Endodermal cell (in vitro differentiated cells): ENCODE measurements at regions not wholly inside any gene's neighbourhood (a gene's known extent, or its start where the extent isn't known, plus 50 kb on each side); places are given as distances from the start of the nearest gene placed in this dataset.

Source experiments
- DNase-seq: peaks from one replicate; pipeline ENCODE4 v3.0.0-alpha.2; 2017
- H3K27ac ChIP-seq: 2 replicates; pipeline ENCODE4 v1.5.1; 2013; ENCODE audit warnings: mild to moderate bottlenecking, low read depth, low read length, moderate library complexity
- H3K27me3 ChIP-seq: 2 replicates; pipeline ENCODE4 v1.6.1; 2013; ENCODE audit warnings: mild to moderate bottlenecking, low read length, moderate library complexity; ENCODE audit not compliant: insufficient read depth, control insufficient read depth, poor library complexity, severe bottlenecking
- H3K36me3 ChIP-seq: 2 replicates; pipeline ENCODE4 v1.7.0; 2013; ENCODE audit warnings: mild to moderate bottlenecking, low read length, moderate library complexity; ENCODE audit not compliant: control insufficient read depth, insufficient read depth
- H3K4me1 ChIP-seq: one replicate; pipeline ENCODE4 v1.7.0; 2013; ENCODE audit warnings: low read length; ENCODE audit not compliant: control insufficient read depth, insufficient read depth
- H3K4me3 ChIP-seq: 2 replicates; pipeline ENCODE4 v1.5.1; 2013; ENCODE audit warnings: mild to moderate bottlenecking, low read length, moderate library complexity
- H3K9ac ChIP-seq: 2 replicates; pipeline ENCODE4 v1.6.1; 2013; ENCODE audit warnings: mild to moderate bottlenecking, low read length, moderate library complexity; ENCODE audit not compliant: poor library complexity, severe bottlenecking; ENCODE audit errors: extremely low read depth
- H3K9me3 ChIP-seq: 2 replicates; pipeline ENCODE4 v1.6.1; 2013; ENCODE audit warnings: mild to moderate bottlenecking, low read length, moderate library complexity; ENCODE audit not compliant: control insufficient read depth
- H3K27ac Mint-ChIP-seq: 2 replicates; pipeline ENCODE4 v1.8.0; 2020; ENCODE audit warnings: mixed read lengths
- H3K27me3 Mint-ChIP-seq: 2 replicates; pipeline ENCODE4 v1.8.0; 2021; ENCODE audit warnings: mild to moderate bottlenecking, mixed read lengths; ENCODE audit not compliant: insufficient read depth
- H3K36me3 Mint-ChIP-seq: 2 replicates; pipeline ENCODE4 v1.8.0; 2020; ENCODE audit warnings: low read depth, mixed read lengths
- H3K4me1 Mint-ChIP-seq: 2 replicates; pipeline ENCODE4 v1.8.0; 2020; ENCODE audit warnings: mixed read lengths
- H3K4me3 Mint-ChIP-seq: 2 replicates; pipeline ENCODE4 v1.8.0; 2020; ENCODE audit warnings: mild to moderate bottlenecking, moderate library complexity, mixed read lengths
- H3K9me3 Mint-ChIP-seq: 2 replicates; pipeline ENCODE4 v1.8.0; 2020; ENCODE audit warnings: mild to moderate bottlenecking, mixed read lengths
- WGBS, 2 experiments: methylation state at CpG; one replicate each; pipeline versions ENCODE4 v1.1.5 to v1.1.7; 2013; ENCODE audit warnings: missing lambda C conversion rate in 2 of 2, mixed read lengths in 1 of 2; ENCODE audit not compliant: insufficient coverage in 1 of 2, insufficient read length in 1 of 2; 5-methylcytosine and 5-hydroxymethylcytosine counted together
- TF ChIP-seq, protein P1 (sequence below): fragments of 200-600 bp; sonication (generic); conservative IDR thresholded peaks from 2 replicates; pipeline ENCODE4 v1.5.0; 2021; ENCODE audit warnings: antibody characterized with exemption, mild to moderate bottlenecking

DNA sequence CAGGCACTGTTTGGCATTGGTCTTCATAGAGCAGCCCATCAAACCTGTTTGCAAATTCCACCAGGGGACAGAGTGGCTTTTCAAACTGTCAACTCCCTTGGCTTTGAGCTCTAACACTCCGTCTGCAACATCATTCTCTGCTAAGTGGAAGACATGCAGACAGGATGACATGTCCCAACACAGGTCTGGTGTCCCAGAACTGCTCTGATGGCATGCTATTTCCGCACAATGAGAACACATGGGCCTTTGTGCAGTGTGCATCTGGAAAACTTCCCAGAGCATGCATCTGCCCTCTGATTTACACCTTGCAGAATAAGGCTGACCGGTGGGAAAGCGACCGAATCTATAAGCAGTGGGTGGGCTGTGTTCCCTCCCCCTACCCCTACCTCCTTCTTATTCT lies 212.8 kb upstream of the GYPA start:
- no peak overlapping the region for H3K9ac ChIP-seq
- H3K4me3 Mint-ChIP-seq: no peak overlapping the region
- no peaks in the 10 kb centered on the region for H3K27me3 Mint-ChIP-seq
- peaks cover 60% of the 10 kb centered on the region for H3K4me1 Mint-ChIP-seq
- H3K9me3 Mint-ChIP-seq: no peaks in the 10 kb centered on the region
- H3K27me3 ChIP-seq: no peaks in the 10 kb centered on the region
- no peaks in the 10 kb centered on the region for H3K9me3 ChIP-seq
- H3K36me3 Mint-ChIP-seq: no peaks in the 10 kb centered on the region
- TF ChIP-seq, protein P1, sequence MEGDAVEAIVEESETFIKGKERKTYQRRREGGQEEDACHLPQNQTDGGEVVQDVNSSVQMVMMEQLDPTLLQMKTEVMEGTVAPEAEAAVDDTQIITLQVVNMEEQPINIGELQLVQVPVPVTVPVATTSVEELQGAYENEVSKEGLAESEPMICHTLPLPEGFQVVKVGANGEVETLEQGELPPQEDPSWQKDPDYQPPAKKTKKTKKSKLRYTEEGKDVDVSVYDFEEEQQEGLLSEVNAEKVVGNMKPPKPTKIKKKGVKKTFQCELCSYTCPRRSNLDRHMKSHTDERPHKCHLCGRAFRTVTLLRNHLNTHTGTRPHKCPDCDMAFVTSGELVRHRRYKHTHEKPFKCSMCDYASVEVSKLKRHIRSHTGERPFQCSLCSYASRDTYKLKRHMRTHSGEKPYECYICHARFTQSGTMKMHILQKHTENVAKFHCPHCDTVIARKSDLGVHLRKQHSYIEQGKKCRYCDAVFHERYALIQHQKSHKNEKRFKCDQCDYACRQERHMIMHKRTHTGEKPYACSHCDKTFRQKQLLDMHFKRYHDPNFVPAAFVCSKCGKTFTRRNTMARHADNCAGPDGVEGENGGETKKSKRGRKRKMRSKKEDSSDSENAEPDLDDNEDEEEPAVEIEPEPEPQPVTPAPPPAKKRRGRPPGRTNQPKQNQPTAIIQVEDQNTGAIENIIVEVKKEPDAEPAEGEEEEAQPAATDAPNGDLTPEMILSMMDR: peak; percentile 34
- H3K4me3 ChIP-seq: no peak overlapping the region
- no peaks in the 10 kb centered on the region for H3K36me3 ChIP-seq
- peaks cover 37% of the 10 kb centered on the region for H3K4me1 ChIP-seq
- DNase-seq: peak; percentile 67
- H3K27ac ChIP-seq: no peak overlapping the region
- H3K27ac Mint-ChIP-seq: no peak overlapping the region
- WGBS, 2 experiments: 85 to 89% methylated on average over 5 of the region's 5 CpGs

DNA sequence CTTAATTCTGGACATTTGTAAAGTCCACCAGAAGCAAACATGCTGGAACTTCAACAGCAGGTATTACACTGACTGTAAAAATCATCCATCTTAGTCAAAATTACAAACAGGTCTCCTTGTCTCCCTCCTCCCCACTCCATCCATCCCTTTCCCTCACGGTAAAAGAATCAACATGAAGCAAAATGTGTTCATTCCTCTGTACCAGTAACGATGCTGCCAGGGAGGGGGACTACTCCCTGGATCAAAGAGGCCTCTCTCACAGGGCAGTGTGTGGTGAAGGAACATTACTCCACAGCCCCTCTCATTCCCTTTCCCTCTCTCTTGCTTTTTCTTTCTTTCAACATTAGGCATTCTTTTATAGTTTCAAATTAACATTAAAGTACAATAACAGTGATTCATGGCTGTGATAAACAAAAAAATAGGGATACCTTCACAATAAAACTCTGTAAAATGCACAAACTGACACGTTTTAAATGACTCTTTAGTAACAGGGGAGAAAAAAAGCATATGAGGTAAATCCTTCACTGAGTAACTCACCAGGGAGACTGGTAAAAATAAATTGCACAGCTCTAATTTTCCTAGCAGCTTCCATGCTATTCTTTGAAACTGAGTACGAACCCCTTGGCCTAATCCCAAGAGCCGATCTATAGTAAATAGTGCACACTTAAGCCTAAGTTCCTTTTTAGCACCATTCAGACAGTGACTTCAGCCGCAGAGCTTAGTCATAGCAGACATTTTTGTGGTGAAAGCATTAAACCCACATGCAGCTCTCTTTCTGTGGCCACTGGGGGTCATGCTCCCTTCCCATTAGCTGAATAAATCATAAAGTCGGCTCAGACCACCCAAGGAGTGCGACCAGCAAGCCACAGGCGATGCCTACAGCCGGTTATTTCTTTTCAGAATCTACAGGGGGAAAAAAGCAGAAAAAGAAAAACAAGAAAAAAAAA lies 215.6 kb upstream of the GYPA start:
- no peaks in the 10 kb centered on the region for H3K9me3 Mint-ChIP-seq
- H3K27ac Mint-ChIP-seq: peak overlapping the region; percentile 93
- peaks cover 71% of the 10 kb centered on the region for H3K4me1 Mint-ChIP-seq
- Histone ChIP-seq H3K9me3 (no peaks in the 10 kb centered on the region), H3K27ac (peak overlapping the region; percentile 77), H3K9ac (peak overlapping the region; percentile 36), H3K27me3 (no peaks in the 10 kb centered on the region), H3K36me3 (no peaks in the 10 kb centered on the region), H3K4me1 (peaks cover 35% of the 10 kb centered on the region), H3K4me3 (peak overlapping the region; percentile 54)
- WGBS, 2 experiments: 19 to 23% methylated on average over 3 to 10 of the region's 10 CpGs
- peak; percentile 72 for DNase-seq
- H3K27me3 Mint-ChIP-seq: no peaks in the 10 kb centered on the region
- peak overlapping the region; percentile 31 for H3K4me3 Mint-ChIP-seq
- no peaks in the 10 kb centered on the region for H3K36me3 Mint-ChIP-seq
- TF ChIP-seq, protein P1: peak; percentile 67

DNA sequence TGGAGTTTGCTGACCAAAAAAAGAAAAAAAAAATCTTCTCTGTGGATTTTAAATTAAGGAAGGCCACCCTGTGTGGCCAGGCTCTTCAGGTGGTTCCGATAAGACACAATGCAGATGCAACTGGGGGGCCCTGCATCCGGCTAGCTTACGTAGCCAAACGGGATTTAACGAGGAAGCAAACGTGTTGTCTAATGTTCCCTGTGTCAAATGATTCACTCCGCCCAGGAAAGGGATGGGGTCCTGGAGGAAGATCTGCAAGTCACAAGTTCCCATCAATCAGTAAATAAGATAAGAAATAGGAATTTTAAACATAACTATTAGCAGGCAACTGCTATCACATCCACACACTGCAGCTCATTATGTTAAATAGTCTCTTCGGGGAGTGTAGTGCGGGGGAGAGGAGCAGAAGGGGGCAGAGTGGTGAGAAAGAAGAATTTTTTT lies 216.4 kb upstream of the GYPA start:
- DNase-seq: peak; percentile 82
- peak overlapping the region; percentile 12 for H3K27ac ChIP-seq
- peak overlapping the region; percentile 36 for H3K9ac ChIP-seq
- H3K27me3 Mint-ChIP-seq: no peaks in the 10 kb centered on the region
- TF ChIP-seq, protein P1: no peak
- no peaks in the 10 kb centered on the region for H3K9me3 Mint-ChIP-seq
- no peaks in the 10 kb centered on the region for H3K36me3 ChIP-seq
- peaks cover 35% of the 10 kb centered on the region for H3K4me1 ChIP-seq
- peak overlapping the region; percentile 54 for H3K4me3 ChIP-seq
- peak overlapping the region; percentile 31 for H3K4me3 Mint-ChIP-seq
- peak overlapping the region; percentile 93 for H3K27ac Mint-ChIP-seq
- no peaks in the 10 kb centered on the region for H3K36me3 Mint-ChIP-seq
- H3K4me1 Mint-ChIP-seq: peaks cover 71% of the 10 kb centered on the region
- H3K27me3 ChIP-seq: no peaks in the 10 kb centered on the region
- 6 to 19% methylated on average over 3 to 9 of the region's 9 CpGs for WGBS, 2 experiments
- no peaks in the 10 kb centered on the region for H3K9me3 ChIP-seq
